PFSK-1 (cell line): ENCODE measurements at regions not wholly inside any gene's neighbourhood (a gene's known extent, or its start where the extent isn't known, plus 50 kb on each side); places are given as distances from the start of the nearest gene placed in this dataset.

Experiments used
- FOXP2 ChIP-seq: optimal IDR thresholded peaks from 2 replicates; pipeline ENCODE3; 2011; ENCODE audit warnings: borderline replicate concordance, control low read depth, inconsistent platforms; ENCODE audit not compliant: insufficient read depth; ENCODE audit errors: extremely low read length, extremely low read depth
- POLR2AphosphoS5 ChIP-seq: IDR thresholded peaks from 2 replicates; pipeline ENCODE4 v1.6.1; 2012; ENCODE audit warnings: low read depth, mild to moderate bottlenecking, control low read depth, low read length, moderate library complexity
- SIN3A ChIP-seq: IDR thresholded peaks from 2 replicates; pipeline ENCODE4 v1.6.1; 2012; ENCODE audit warnings: mild to moderate bottlenecking, low read length, moderate library complexity, borderline replicate concordance; ENCODE audit not compliant: insufficient read depth
- TAF1 ChIP-seq: IDR thresholded peaks from 2 replicates; pipeline ENCODE4 v1.6.1; 2012; ENCODE audit warnings: low read length, control low read depth, borderline replicate concordance; ENCODE audit not compliant: insufficient read depth
- TF ChIP-seq, protein P1 (sequence below), 2 experiments: IDR thresholded peaks; 2 replicates each; pipeline versions ENCODE4 v1.6.1 to v1.8.0; 2011 to 2012; ENCODE audit warnings: low read depth in 2 of 2, low read length in 2 of 2, control low read depth in 1 of 2, inconsistent platforms in 1 of 2, mild to moderate bottlenecking in 1 of 2, moderate library complexity in 1 of 2; ENCODE audit not compliant: insufficient read depth in 1 of 2

DNA sequence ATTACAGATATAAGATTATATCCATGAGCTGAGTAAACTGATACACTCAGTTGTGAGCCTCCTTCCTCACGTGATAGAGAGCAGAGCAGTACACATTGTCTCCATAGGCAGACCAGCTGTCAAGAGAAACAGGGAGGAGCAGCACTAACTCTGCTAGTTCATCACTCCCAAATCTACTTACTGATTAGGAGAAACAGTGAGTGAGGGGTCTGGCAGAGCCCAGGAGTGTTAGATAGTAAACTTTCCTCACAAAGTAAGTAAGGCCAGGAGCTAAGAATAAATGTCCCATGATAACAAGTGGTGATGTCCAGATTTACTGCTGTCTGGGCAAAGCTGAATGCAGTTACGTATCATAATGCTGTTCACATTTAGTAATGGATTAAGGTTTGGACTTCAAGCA is 168.6 kb upstream of the KCNK2 start:
- TF ChIP-seq, protein P1, sequence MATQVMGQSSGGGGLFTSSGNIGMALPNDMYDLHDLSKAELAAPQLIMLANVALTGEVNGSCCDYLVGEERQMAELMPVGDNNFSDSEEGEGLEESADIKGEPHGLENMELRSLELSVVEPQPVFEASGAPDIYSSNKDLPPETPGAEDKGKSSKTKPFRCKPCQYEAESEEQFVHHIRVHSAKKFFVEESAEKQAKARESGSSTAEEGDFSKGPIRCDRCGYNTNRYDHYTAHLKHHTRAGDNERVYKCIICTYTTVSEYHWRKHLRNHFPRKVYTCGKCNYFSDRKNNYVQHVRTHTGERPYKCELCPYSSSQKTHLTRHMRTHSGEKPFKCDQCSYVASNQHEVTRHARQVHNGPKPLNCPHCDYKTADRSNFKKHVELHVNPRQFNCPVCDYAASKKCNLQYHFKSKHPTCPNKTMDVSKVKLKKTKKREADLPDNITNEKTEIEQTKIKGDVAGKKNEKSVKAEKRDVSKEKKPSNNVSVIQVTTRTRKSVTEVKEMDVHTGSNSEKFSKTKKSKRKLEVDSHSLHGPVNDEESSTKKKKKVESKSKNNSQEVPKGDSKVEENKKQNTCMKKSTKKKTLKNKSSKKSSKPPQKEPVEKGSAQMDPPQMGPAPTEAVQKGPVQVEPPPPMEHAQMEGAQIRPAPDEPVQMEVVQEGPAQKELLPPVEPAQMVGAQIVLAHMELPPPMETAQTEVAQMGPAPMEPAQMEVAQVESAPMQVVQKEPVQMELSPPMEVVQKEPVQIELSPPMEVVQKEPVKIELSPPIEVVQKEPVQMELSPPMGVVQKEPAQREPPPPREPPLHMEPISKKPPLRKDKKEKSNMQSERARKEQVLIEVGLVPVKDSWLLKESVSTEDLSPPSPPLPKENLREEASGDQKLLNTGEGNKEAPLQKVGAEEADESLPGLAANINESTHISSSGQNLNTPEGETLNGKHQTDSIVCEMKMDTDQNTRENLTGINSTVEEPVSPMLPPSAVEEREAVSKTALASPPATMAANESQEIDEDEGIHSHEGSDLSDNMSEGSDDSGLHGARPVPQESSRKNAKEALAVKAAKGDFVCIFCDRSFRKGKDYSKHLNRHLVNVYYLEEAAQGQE (IDR thresholded peaks at IDR 0.05; ENCODE audit: insufficient read depth in 1 of 2, low read depth in 2 of 2, low read length in 2 of 2), result no peak
- TF ChIP-seq POLR2AphosphoS5 (no peak), TAF1 (no peak), SIN3A (no peak), FOXP2 (no peak)
